RWPE2 (cell line): ENCODE measurements at regions not wholly inside any gene's neighbourhood (a gene's known extent, or its start where the extent isn't known, plus 50 kb on each side); places are given as distances from the start of the nearest gene placed in this dataset.
"Not testable (repeated sequence)": the region's sequence is repeated elsewhere in the genome, so short reads cannot be mapped to it uniquely, and the experiment has no call there.

ENCODE experiments used
- ATAC-seq: fragments of 200-7000 bp; cut with Tn5 transposase; 3 replicates; pipeline ENCODE4 v1.9.1; 2021; ENCODE audit warnings: low read depth
- DNase-seq: peaks from one replicate; pipeline ENCODE4 v3.0.0-alpha.2; 2020; ENCODE audit warnings: low spot score
- H3K27ac ChIP-seq: fragments of 450-650 bp; 2 replicates; pipeline ENCODE4 v1.5.1; 2017; ENCODE audit warnings: mild to moderate bottlenecking; ENCODE audit not compliant: poor library complexity, severe bottlenecking
- H3K27me3 ChIP-seq: fragments of 250-450 bp; sonication (Bioruptor Pico); 2 replicates; pipeline ENCODE4 v1.5.1; 2021; ENCODE audit warnings: mild to moderate bottlenecking, moderate library complexity; ENCODE audit not compliant: insufficient read depth, poor library complexity, severe bottlenecking
- H3K36me3 ChIP-seq: fragments of 250-450 bp; sonication (Bioruptor Pico); 2 replicates; pipeline ENCODE4 v1.5.1; 2020; ENCODE audit warnings: low read depth, mild to moderate bottlenecking, moderate library complexity
- H3K4me1 ChIP-seq: fragments of 250-450 bp; sonication (Bioruptor Pico); 2 replicates; pipeline ENCODE4 v1.5.1; 2021; ENCODE audit warnings: mild to moderate bottlenecking, moderate library complexity; ENCODE audit not compliant: insufficient read depth, poor library complexity, severe bottlenecking
- H3K4me3 ChIP-seq: fragments of 250-450 bp; sonication (Bioruptor Pico); 2 replicates; pipeline ENCODE4 v1.5.1; 2021; ENCODE audit warnings: mild to moderate bottlenecking, moderate library complexity; ENCODE audit not compliant: severe bottlenecking
- H3K9me3 ChIP-seq: fragments of 250-450 bp; sonication (Bioruptor Pico); 2 replicates; pipeline ENCODE4 v1.5.1; 2021; ENCODE audit warnings: mild to moderate bottlenecking, moderate library complexity; ENCODE audit not compliant: severe bottlenecking
- TF ChIP-seq, protein P1 (sequence below): fragments of 450-650 bp; IDR thresholded peaks from one replicate; pipeline ENCODE4 v1.5.1; 2017; ENCODE audit warnings: mild to moderate bottlenecking, moderate library complexity; ENCODE audit not compliant: poor library complexity, severe bottlenecking

GRCh38 chr6:137677709-137678108 is 183.5 kb upstream of the OLIG3 start:
- TF ChIP-seq, protein P1, sequence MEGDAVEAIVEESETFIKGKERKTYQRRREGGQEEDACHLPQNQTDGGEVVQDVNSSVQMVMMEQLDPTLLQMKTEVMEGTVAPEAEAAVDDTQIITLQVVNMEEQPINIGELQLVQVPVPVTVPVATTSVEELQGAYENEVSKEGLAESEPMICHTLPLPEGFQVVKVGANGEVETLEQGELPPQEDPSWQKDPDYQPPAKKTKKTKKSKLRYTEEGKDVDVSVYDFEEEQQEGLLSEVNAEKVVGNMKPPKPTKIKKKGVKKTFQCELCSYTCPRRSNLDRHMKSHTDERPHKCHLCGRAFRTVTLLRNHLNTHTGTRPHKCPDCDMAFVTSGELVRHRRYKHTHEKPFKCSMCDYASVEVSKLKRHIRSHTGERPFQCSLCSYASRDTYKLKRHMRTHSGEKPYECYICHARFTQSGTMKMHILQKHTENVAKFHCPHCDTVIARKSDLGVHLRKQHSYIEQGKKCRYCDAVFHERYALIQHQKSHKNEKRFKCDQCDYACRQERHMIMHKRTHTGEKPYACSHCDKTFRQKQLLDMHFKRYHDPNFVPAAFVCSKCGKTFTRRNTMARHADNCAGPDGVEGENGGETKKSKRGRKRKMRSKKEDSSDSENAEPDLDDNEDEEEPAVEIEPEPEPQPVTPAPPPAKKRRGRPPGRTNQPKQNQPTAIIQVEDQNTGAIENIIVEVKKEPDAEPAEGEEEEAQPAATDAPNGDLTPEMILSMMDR: no peak
- no peaks in the 10 kb centered on the region for H3K9me3 ChIP-seq
- ATAC-seq: no peak

GRCh38 chr6:137678451-137678850 is 184.3 kb upstream of the OLIG3 start:
- no peak overlapping the region for H3K27ac ChIP-seq

More at GRCh38 chr6:137677709-137678108, 183.5 kb upstream of the OLIG3 start:
- H3K36me3 ChIP-seq: no peaks in the 10 kb centered on the region
- DNase-seq: no peak
- H3K4me1 ChIP-seq: peaks cover 7% of the 10 kb centered on the region
- no peak overlapping the region for H3K4me3 ChIP-seq
- no peak overlapping the region for H3K27ac ChIP-seq
- H3K27me3 ChIP-seq: no peaks in the 10 kb centered on the region

DNA sequence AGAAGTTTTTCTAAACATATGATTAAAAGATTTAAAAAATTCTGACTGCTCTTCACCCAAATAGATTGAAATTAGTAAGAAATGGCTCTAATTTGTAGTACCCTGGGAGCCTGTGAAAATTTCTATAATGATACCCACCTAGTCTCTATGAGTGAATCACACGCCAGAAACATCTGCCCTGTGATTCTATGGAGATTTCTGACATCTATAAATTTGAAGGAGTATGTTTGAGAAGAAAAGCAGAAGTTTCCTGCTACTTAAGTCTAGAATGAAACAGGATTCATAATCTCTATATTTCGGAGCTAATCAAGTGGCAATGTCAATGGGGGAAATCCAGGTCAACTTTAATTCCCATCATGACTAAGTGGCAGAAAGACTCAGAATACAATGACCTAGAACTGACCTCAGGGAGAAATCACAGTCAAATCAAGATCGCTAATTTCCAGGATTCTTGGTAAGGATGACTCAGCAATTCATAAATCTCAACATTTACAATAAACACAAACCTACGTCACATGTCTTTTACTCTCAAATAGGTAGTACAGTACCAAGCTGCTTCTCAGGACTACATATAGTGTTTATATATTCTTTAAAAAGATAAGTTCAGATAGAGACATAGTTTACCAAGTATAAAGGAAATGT is 186.2 kb upstream of the TNFAIP3 start:
- TF ChIP-seq, protein P1: no peak
- DNase-seq: no peak
- Histone ChIP-seq H3K9me3 (no peaks in the 10 kb centered on the region), H3K4me1 (peaks cover 7% of the 10 kb centered on the region), H3K36me3 (no peaks in the 10 kb centered on the region), H3K4me3 (no peak overlapping the region), H3K27ac (no peak overlapping the region), H3K27me3 (no peaks in the 10 kb centered on the region)
- ATAC-seq: peak; percentile 38; the same call in 2 of the 3 replicates

More at GRCh38 chr6:137678451-137678850, 184.3 kb upstream of the OLIG3 start:
- peaks cover 7% of the 10 kb centered on the region for H3K4me1 ChIP-seq
- ATAC-seq: no peak
- DNase-seq: no peak
- H3K9me3 ChIP-seq: no peaks in the 10 kb centered on the region
- no peaks in the 10 kb centered on the region for H3K27me3 ChIP-seq
- H3K4me3 ChIP-seq: no peak overlapping the region
- H3K36me3 ChIP-seq: no peaks in the 10 kb centered on the region
- TF ChIP-seq, protein P1: no peak

GRCh38 chr6:137681445-137682009 is 185.5 kb upstream of the TNFAIP3 start:
- no peaks in the 10 kb centered on the region for H3K9me3 ChIP-seq
- H3K36me3 ChIP-seq: no peaks in the 10 kb centered on the region
- H3K27ac ChIP-seq: no peak overlapping the region
- TF ChIP-seq, protein P1: no peak
- DNase-seq (no peak), ATAC-seq (no peak)
- H3K27me3 ChIP-seq: no peaks in the 10 kb centered on the region
- H3K4me3 ChIP-seq: no peak overlapping the region
- H3K4me1 ChIP-seq: peaks cover 7% of the 10 kb centered on the region

DNA sequence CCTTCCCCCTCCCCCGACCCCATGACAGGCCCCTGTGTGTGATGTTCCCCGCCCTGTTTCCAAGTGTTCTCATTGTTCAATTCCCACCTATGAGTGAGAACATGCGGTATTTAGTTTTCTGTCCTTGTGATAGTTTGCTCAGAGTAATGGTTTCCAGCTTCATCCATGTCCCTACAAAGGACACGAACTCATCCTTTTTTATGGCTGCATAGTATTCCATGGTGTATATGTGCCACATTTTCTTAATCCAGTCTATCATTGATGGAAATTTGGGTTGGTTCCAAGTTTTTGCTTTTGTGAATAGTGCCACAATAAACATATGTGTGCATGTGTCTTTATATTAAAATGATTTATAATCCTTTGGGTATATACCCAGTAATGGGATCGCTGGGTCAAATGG is 184.4 kb upstream of the TNFAIP3 start:
- not testable (repeated sequence) for ATAC-seq, H3K27ac ChIP-seq, H3K27me3 ChIP-seq, H3K9me3 ChIP-seq, DNase-seq, H3K4me1 ChIP-seq, H3K36me3 ChIP-seq, H3K4me3 ChIP-seq
